NK-92 (cell line): ENCODE measurements at regions not wholly inside any gene's neighbourhood (a gene's known extent, or its start where the extent isn't known, plus 50 kb on each side); places are given as distances from the start of the nearest gene placed in this dataset.

ENCODE experiments used
- DNase-seq: peaks from one replicate; lab custom pipeline; 2025; ENCODE audit not compliant: unreplicated experiment; lab: John Stamatoyannopoulos, UW

- no peak for DNase-seq
Observed at GRCh38 chr1:209379280-209379679, 204.2 kb upstream of the CAMK1G start.

GRCh38 chr1:209380420-209380819, 203.1 kb upstream of the CAMK1G start:
- DNase-seq: no peak

GRCh38 chr1:209382231-209383100, 201.0 kb upstream of the CAMK1G start:
- DNase-seq: no peak

- DNase-seq: no peak
Observed at GRCh38 chr1:209383422-209383821, 200.1 kb upstream of the CAMK1G start.

GRCh38 chr1:209383907-209384709, 199.4 kb upstream of the CAMK1G start:
- DNase-seq: no peak

GRCh38 chr1:209384710-209385550, 198.6 kb upstream of the CAMK1G start:
- no peak for DNase-seq

GRCh38 chr1:209386156-209386555, 197.4 kb upstream of the CAMK1G start:
- no peak for DNase-seq

- no peak for DNase-seq
Observed at GRCh38 chr1:209387271-209387968, 196.1 kb upstream of the CAMK1G start.

GRCh38 chr1:209387969-209388329, 195.6 kb upstream of the CAMK1G start:
- no peak for DNase-seq

GRCh38 chr1:209388358-209388757, 195.2 kb upstream of the CAMK1G start:
- DNase-seq: no peak

GRCh38 chr1:209389258-209389657, 194.3 kb upstream of the CAMK1G start:
- DNase-seq: no peak

- no peak for DNase-seq
Observed at GRCh38 chr1:209389975-209390374, 193.5 kb upstream of the CAMK1G start.

- DNase-seq: no peak
Observed at GRCh38 chr1:209390764-209391163, 192.8 kb upstream of the CAMK1G start.

- no peak for DNase-seq
Observed at GRCh38 chr1:209391792-209392191, 191.7 kb upstream of the CAMK1G start.

- DNase-seq: no peak
Observed at GRCh38 chr1:209395169-209395568, 188.3 kb upstream of the CAMK1G start.

GRCh38 chr1:209397371-209397770, 186.1 kb upstream of the CAMK1G start:
- DNase-seq: no peak

- no peak for DNase-seq
Observed at GRCh38 chr1:209397910-209398309, 185.6 kb upstream of the CAMK1G start.

GRCh38 chr1:209398313-209398991, 185.1 kb upstream of the CAMK1G start:
- no peak for DNase-seq

- DNase-seq: no peak
Observed at GRCh38 chr1:209399800-209400199, 183.7 kb upstream of the CAMK1G start.
